HCT116 (cell line): ENCODE measurements at regions not wholly inside any gene's neighbourhood (a gene's known extent, or its start where the extent isn't known, plus 50 kb on each side); places are given as distances from the start of the nearest gene placed in this dataset.

Experiments used
- ATAC-seq: fragments of 200-7000 bp; cut with Tn5 transposase; 2 replicates; pipeline ENCODE4 v1.9.1; 2020; ENCODE audit warnings: mild to moderate bottlenecking, moderate library complexity
- BruUV-seq: library from RNA; stranded (reverse); fragments of 400-500 nt; replicated peaks from 2 replicates; lab custom pipeline; 2021; lab: Mats Ljungman, UMichigan
- CTCF ChIA-PET: fragments of 300-600 bp; sonication (Branson Sonifier 250); formaldehyde crosslinking; loops from one replicate; lab custom pipeline; 2021; ENCODE audit warnings: antibody characterized with exemption; lab: Charles Lee
- POLR2A ChIA-PET: fragments of 300-600, 350-600 bp; sonication (Branson Sonifier 250); formaldehyde crosslinking; loops from one replicate; lab custom pipeline; 2021; ENCODE audit warnings: antibody characterized with exemption; lab: Charles Lee
- RAD21 ChIA-PET, 2 experiments: fragments of 300-600 bp; sonication (Branson Sonifier 250); formaldehyde crosslinking; loops; one replicate each; lab custom pipeline; 2023; ENCODE audit warnings: low total read pairs in 2 of 2; ENCODE audit not compliant: uncharacterized antibody in 2 of 2, unreplicated experiment in 2 of 2, low non-redundant PET in 1 of 2; lab: Charles Lee
- DNase-seq: peaks from one replicate; pipeline ENCODE4 v3.0.0-alpha.2; 2010; ENCODE audit warnings: low read depth, low spot score
- H2AFZ ChIP-seq: fragments of 200-600 bp; shearing (Covaris generic), sonication (generic); 2 replicates; pipeline ENCODE4 v1.6.1; 2017; ENCODE audit warnings: low read depth, mixed run types, mixed read lengths, antibody characterized with exemption, low read length; ENCODE audit not compliant: poor library complexity, severe bottlenecking
- H3K27ac ChIP-seq: 2 replicates; pipeline ENCODE4 v1.5.1; 2012; ENCODE audit warnings: low read depth, low read length
- H3K27me3 ChIP-seq: fragments of 200-600 bp; sonication (generic); 2 replicates; pipeline ENCODE4 v1.6.1; 2016; ENCODE audit warnings: mixed run types, low read length, mixed read lengths; ENCODE audit not compliant: insufficient read depth
- H3K36me3 ChIP-seq, 2 experiments: fragments of 200-500 bp in 1 of 2; fragments of 200-600 bp in 1 of 2; sonication (Bioruptor generic) in 1 of 2; sonication (generic) in 1 of 2; 2 replicates each; pipeline versions ENCODE4 v1.5.1 to v1.6.1; 2014 to 2016; ENCODE audit warnings: low read length in 2 of 2, inconsistent platforms in 1 of 2, mixed read lengths in 1 of 2, mixed run types in 1 of 2; ENCODE audit not compliant: insufficient read depth in 2 of 2, control insufficient read depth in 1 of 2
- H3K4me1 ChIP-seq, 2 experiments: fragments of 200-600 bp in 1 of 2; sonication (generic) in 1 of 2; 2 replicates each; pipeline versions ENCODE4 v1.5.1 to v1.6.1; 2012 to 2017; ENCODE audit warnings: low read length in 2 of 2, inconsistent platforms in 1 of 2, mild to moderate bottlenecking in 1 of 2, mixed read lengths in 1 of 2, mixed run types in 1 of 2, moderate library complexity in 1 of 2; ENCODE audit not compliant: insufficient read depth in 2 of 2, control insufficient read depth in 1 of 2
- H3K4me2 ChIP-seq: fragments of 200-600 bp; sonication (generic); 2 replicates; pipeline ENCODE4 v1.6.1; 2017; ENCODE audit warnings: mixed run types, low read length, mixed read lengths
- H3K4me3 ChIP-seq, 2 experiments: fragments of 200-600 bp in 1 of 2; sonication (generic) in 1 of 2; replicated peaks in 1 of 2; 2 replicates each; pipeline ENCODE4 v1.5.1; 2011 to 2016; ENCODE audit warnings: low read length in 2 of 2, control low read depth in 1 of 2, low read depth in 1 of 2, mild to moderate bottlenecking in 1 of 2, mixed read lengths in 1 of 2, mixed run types in 1 of 2
- H3K79me2 ChIP-seq: fragments of 200-600 bp; sonication (generic); 2 replicates; pipeline ENCODE4 v1.6.1; 2017; ENCODE audit warnings: mild to moderate bottlenecking, mixed run types, low read length, moderate library complexity, mixed read lengths; ENCODE audit not compliant: insufficient read depth
- H3K9ac ChIP-seq: fragments of 200-600 bp; sonication (generic); 2 replicates; pipeline ENCODE4 v1.6.1; 2016; ENCODE audit warnings: low read length, mixed read lengths
- H3K9me2 ChIP-seq: fragments of 200-600 bp; sonication (generic), shearing (Covaris generic); 2 replicates; pipeline ENCODE4 v1.6.1; 2017; ENCODE audit warnings: mixed run types, mild to moderate bottlenecking, moderate library complexity; ENCODE audit not compliant: insufficient read depth
- H3K9me3 ChIP-seq, 2 experiments: fragments of 200-500 bp in 1 of 2; fragments of 200-600 bp in 1 of 2; sonication (Bioruptor generic) in 1 of 2; sonication (generic) in 1 of 2; 2 replicates each; pipeline ENCODE4 v1.6.1; 2014 to 2017; ENCODE audit warnings: low read length in 2 of 2, mixed read lengths in 2 of 2, inconsistent platforms in 1 of 2, low read depth in 1 of 2, mild to moderate bottlenecking in 1 of 2, mixed run types in 1 of 2, moderate library complexity in 1 of 2; ENCODE audit not compliant: control insufficient read depth in 1 of 2, insufficient read depth in 1 of 2
- H4K20me1 ChIP-seq: fragments of 200-600 bp; sonication (generic), shearing (Covaris generic); 2 replicates; pipeline ENCODE4 v1.6.1; 2017; ENCODE audit warnings: mixed run types, mild to moderate bottlenecking, moderate library complexity; ENCODE audit not compliant: insufficient read depth
- CEBPB ChIP-seq: IDR thresholded peaks from 2 replicates; pipeline ENCODE4 v1.6.1; 2012; ENCODE audit warnings: low read depth
- CTCF ChIP-seq, 3 experiments: fragments of 200-600 bp in 1 of 3; sonication (generic) in 1 of 3; IDR thresholded peaks in 2 of 3; conservative IDR thresholded peaks in 1 of 3; 2 replicates each; pipeline ENCODE4 v1.5.1; 2012 to 2017; ENCODE audit warnings: low read depth in 2 of 3, low read length in 2 of 3, antibody characterized with exemption in 1 of 3, borderline replicate concordance in 1 of 3, control low read depth in 1 of 3, mild to moderate bottlenecking in 1 of 3, mixed read lengths in 1 of 3, mixed run types in 1 of 3, moderate library complexity in 1 of 3; ENCODE audit not compliant: insufficient read depth in 1 of 3
- EGR1 ChIP-seq: IDR thresholded peaks from 2 replicates; pipeline ENCODE4 v1.6.1; 2012; ENCODE audit warnings: low read depth
- ELF1 ChIP-seq: IDR thresholded peaks from 2 replicates; pipeline ENCODE4 v1.6.1; 2012; ENCODE audit warnings: low read depth, borderline replicate concordance
- EZH2 ChIP-seq: fragments of 200-600 bp; sonication (generic); IDR thresholded peaks from 2 replicates; pipeline ENCODE4 v1.6.1; 2017; ENCODE audit warnings: antibody characterized with exemption, mixed run types
- EZH2phosphoT487 ChIP-seq: fragments of 200-600 bp; IDR thresholded peaks from 2 replicates; pipeline ENCODE4 v1.6.1; 2018; ENCODE audit warnings: antibody characterized with exemption, borderline replicate concordance
- POLR2AphosphoS5 ChIP-seq: IDR thresholded peaks from 2 replicates; pipeline ENCODE4 v1.6.1; 2011; ENCODE audit warnings: mild to moderate bottlenecking, low read depth, low read length, moderate library complexity
- RAD21 ChIP-seq: IDR thresholded peaks from 2 replicates; pipeline ENCODE4 v1.6.1; 2012; ENCODE audit warnings: low read depth, mild to moderate bottlenecking
- REST ChIP-seq: IDR thresholded peaks from 2 replicates; pipeline ENCODE4 v1.6.1; 2012; ENCODE audit warnings: low read depth
- SP1 ChIP-seq: IDR thresholded peaks from 2 replicates; pipeline ENCODE4 v1.6.1; 2012; ENCODE audit warnings: low read depth
- SRF ChIP-seq: IDR thresholded peaks from 2 replicates; pipeline ENCODE4 v1.6.1; 2012; ENCODE audit warnings: low read depth
- TCF7L2 ChIP-seq: IDR thresholded peaks from 2 replicates; pipeline ENCODE4 v1.7.0; 2011; ENCODE audit warnings: borderline replicate concordance, inconsistent platforms; ENCODE audit not compliant: insufficient read depth, insufficient read length; ENCODE audit errors: extremely low read depth
- YY1 ChIP-seq: IDR thresholded peaks from 2 replicates; pipeline ENCODE4 v1.6.1; 2011; ENCODE audit warnings: low read length, low read depth, moderate library complexity, mild to moderate bottlenecking; ENCODE audit not compliant: insufficient replicate concordance; ENCODE audit errors: extremely low read depth
- ZFX ChIP-seq: fragments of 450-650 bp; IDR thresholded peaks from 2 replicates; pipeline ENCODE4 v1.6.1; 2017
- ZNF274 ChIP-seq: fragments of 200-500 bp; sonication (Bioruptor generic); IDR thresholded peaks from 2 replicates; pipeline ENCODE4 v1.6.1; 2014; ENCODE audit warnings: mild to moderate bottlenecking, low read depth, low read length, inconsistent platforms
- intact Hi-C: fragments of 100-400 bp; cut with micrococcal nuclease; formaldehyde crosslinking; loops from 2 replicates; pipeline ENCODE4 v1.10.0; 2022
- TF ChIP-seq, protein P1 (sequence below): IDR thresholded peaks from 2 replicates; pipeline ENCODE4 v1.6.1; 2012
- TF ChIP-seq, protein P2 (sequence below): IDR thresholded peaks from 2 replicates; pipeline ENCODE4 v1.6.1; 2011; ENCODE audit warnings: mild to moderate bottlenecking, low read length, moderate library complexity; ENCODE audit not compliant: insufficient replicate concordance; ENCODE audit errors: extremely low read depth

- ATAC-seq = no peak
- Histone ChIP-seq H3K4me3 (no peak overlapping the region), H3K9me2 (no peaks in the 10 kb centered on the region), H4K20me1 (no peaks in the 10 kb centered on the region), H2AFZ (no peak overlapping the region), H3K4me2 (no peak overlapping the region), H3K27me3 (no peaks in the 10 kb centered on the region), H3K36me3 (no peaks in the 10 kb centered on the region), H3K79me2 (no peaks in the 10 kb centered on the region), H3K9me3 (peaks cover 0 to 7% of the 10 kb centered on the region in 2 experiments; a peak in 2 of 4 replicates), H3K27ac (no peak overlapping the region), H3K4me1 (no peaks in the 10 kb centered on the region), H3K9ac (no peak overlapping the region)
- no peak for DNase-seq
- intact Hi-C loops = no loop called here
- BruUV-seq = no TSS peak
- CTCF ChIA-PET = no interaction called here
- RAD21 ChIA-PET = no interaction called here
- TF ChIP-seq SRF = no peak
- no peak for TF ChIP-seq CEBPB
- no peak for TF ChIP-seq EZH2
- no peak for TF ChIP-seq CTCF (IDR thresholded peaks at IDR 0.05 in 2 of 3, conservative IDR thresholded peaks at IDR 0.05 in 1 of 3; ENCODE audit: borderline replicate concordance in 1 of 3, insufficient read depth in 1 of 3, low read depth in 2 of 3, low read length in 2 of 3)
- no peak for TF ChIP-seq POLR2AphosphoS5
- no peak for TF ChIP-seq EGR1
- no peak for TF ChIP-seq RAD21
- TF ChIP-seq, protein P1, sequence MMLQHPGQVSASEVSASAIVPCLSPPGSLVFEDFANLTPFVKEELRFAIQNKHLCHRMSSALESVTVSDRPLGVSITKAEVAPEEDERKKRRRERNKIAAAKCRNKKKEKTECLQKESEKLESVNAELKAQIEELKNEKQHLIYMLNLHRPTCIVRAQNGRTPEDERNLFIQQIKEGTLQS = no peak
- no peak for TF ChIP-seq ZNF274
- TF ChIP-seq EZH2phosphoT487 = no peak
- no peak for TF ChIP-seq ZFX
- no peak for TF ChIP-seq YY1
- TF ChIP-seq, protein P2, sequence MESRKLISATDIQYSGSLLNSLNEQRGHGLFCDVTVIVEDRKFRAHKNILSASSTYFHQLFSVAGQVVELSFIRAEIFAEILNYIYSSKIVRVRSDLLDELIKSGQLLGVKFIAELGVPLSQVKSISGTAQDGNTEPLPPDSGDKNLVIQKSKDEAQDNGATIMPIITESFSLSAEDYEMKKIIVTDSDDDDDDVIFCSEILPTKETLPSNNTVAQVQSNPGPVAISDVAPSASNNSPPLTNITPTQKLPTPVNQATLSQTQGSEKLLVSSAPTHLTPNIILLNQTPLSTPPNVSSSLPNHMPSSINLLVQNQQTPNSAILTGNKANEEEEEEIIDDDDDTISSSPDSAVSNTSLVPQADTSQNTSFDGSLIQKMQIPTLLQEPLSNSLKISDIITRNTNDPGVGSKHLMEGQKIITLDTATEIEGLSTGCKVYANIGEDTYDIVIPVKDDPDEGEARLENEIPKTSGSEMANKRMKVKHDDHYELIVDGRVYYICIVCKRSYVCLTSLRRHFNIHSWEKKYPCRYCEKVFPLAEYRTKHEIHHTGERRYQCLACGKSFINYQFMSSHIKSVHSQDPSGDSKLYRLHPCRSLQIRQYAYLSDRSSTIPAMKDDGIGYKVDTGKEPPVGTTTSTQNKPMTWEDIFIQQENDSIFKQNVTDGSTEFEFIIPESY = no peak
- TF ChIP-seq TCF7L2 = no peak
- TF ChIP-seq SP1 = no peak
- TF ChIP-seq REST = no peak
- TF ChIP-seq ELF1 = no peak
- POLR2A ChIA-PET = no interaction called here
Measured at GRCh38 chr18:78521744-78522143, 457.9 kb upstream of the SALL3 start.
